PC-3 (cell line): ENCODE measurements at regions not wholly inside any gene's neighbourhood (a gene's known extent, or its start where the extent isn't known, plus 50 kb on each side); places are given as distances from the start of the nearest gene placed in this dataset.

Source experiments
- EZH2 ChIP-seq: fragments of 300-600 bp; sonication (generic); IDR thresholded peaks from one replicate; pipeline ENCODE4 v1.6.1; 2017; ENCODE audit warnings: antibody characterized with exemption, mild to moderate bottlenecking, low read length; ENCODE audit not compliant: unreplicated experiment
- EZH2phosphoT487 ChIP-seq: fragments of 300-600 bp; sonication (generic); IDR thresholded peaks from 2 replicates; pipeline ENCODE4 v1.6.1; 2018; ENCODE audit warnings: mild to moderate bottlenecking, antibody characterized with exemption, low read length, borderline replicate concordance
- TF ChIP-seq, protein P1 (sequence below): fragments of 300-600 bp; sonication (generic); conservative IDR thresholded peaks from 2 replicates; pipeline ENCODE4 v1.5.1; 2017; ENCODE audit warnings: antibody characterized with exemption, low read depth, mild to moderate bottlenecking, low read length

DNA sequence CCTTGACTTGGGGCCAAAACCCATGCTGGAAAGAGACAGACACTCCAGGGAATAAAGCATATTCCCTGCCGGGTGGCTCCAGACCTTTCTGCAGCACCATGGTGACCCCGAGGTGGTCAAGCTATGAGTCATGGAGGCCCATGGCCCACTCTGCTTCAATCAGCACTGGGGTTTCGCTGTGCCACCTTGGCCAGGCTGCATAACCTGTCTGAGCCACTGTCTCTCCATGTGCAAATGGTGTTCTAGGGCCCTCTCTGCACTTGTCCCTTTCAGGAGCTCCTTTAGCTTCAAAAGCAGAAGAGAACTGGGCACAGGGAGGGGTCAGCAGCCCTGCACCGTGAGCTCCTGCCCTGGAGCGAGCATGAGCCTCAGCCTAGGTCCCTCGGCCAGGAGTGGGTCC is 410.1 kb downstream of the SHANK2 start:
- TF ChIP-seq, protein P1, sequence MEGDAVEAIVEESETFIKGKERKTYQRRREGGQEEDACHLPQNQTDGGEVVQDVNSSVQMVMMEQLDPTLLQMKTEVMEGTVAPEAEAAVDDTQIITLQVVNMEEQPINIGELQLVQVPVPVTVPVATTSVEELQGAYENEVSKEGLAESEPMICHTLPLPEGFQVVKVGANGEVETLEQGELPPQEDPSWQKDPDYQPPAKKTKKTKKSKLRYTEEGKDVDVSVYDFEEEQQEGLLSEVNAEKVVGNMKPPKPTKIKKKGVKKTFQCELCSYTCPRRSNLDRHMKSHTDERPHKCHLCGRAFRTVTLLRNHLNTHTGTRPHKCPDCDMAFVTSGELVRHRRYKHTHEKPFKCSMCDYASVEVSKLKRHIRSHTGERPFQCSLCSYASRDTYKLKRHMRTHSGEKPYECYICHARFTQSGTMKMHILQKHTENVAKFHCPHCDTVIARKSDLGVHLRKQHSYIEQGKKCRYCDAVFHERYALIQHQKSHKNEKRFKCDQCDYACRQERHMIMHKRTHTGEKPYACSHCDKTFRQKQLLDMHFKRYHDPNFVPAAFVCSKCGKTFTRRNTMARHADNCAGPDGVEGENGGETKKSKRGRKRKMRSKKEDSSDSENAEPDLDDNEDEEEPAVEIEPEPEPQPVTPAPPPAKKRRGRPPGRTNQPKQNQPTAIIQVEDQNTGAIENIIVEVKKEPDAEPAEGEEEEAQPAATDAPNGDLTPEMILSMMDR: no peak
- TF ChIP-seq EZH2phosphoT487 (no peak), EZH2 (no peak)
